SK-N-SH treated with all-trans-retinoic acid at 6 μM for 48 hours (cell line): ENCODE measurements at regions not wholly inside any gene's neighbourhood (a gene's known extent, or its start where the extent isn't known, plus 50 kb on each side); places are given as distances from the start of the nearest gene placed in this dataset.

Experiments
- ATAC-seq: fragments of 200-7000 bp; cut with Tn5 transposase; 3 replicates; pipeline ENCODE4 v1.9.1; 2020; ENCODE audit warnings: mild to moderate bottlenecking, moderate library complexity
- ARNTL ChIP-seq: fragments of 450-650 bp; formaldehyde crosslinking; IDR thresholded peaks from 2 replicates; pipeline ENCODE4 v1.5.0; 2020; ENCODE audit warnings: low read depth, mild to moderate bottlenecking, moderate library complexity, borderline replicate concordance
- BACH2 ChIP-seq: fragments of 250-450 bp; sonication (Bioruptor Pico); IDR thresholded peaks from 2 replicates; pipeline ENCODE4 v1.9.0; 2021; ENCODE audit warnings: mild to moderate bottlenecking, borderline replicate concordance
- CSDC2 ChIP-seq: fragments of 250-450 bp; sonication (Bioruptor Pico); IDR thresholded peaks from 2 replicates; pipeline ENCODE4 v1.5.0; 2020; ENCODE audit warnings: mild to moderate bottlenecking, moderate library complexity
- ESRRG ChIP-seq: fragments of 250-450 bp; sonication (Bioruptor Pico); IDR thresholded peaks from 2 replicates; pipeline ENCODE4 v1.6.1; 2021; ENCODE audit warnings: mild to moderate bottlenecking
- GLIS3 ChIP-seq: fragments of 250-450 bp; sonication (Bioruptor Pico); IDR thresholded peaks from 2 replicates; pipeline ENCODE4 v1.5.0; 2020; ENCODE audit warnings: mild to moderate bottlenecking, moderate library complexity
- ISL1 ChIP-seq: fragments of 250-450 bp; sonication (Bioruptor Pico); IDR thresholded peaks from 2 replicates; pipeline ENCODE4 v2.1.2; 2022; ENCODE audit warnings: mild to moderate bottlenecking, moderate library complexity
- PPARA ChIP-seq: fragments of 250-450 bp; sonication (Bioruptor Pico); IDR thresholded peaks from 2 replicates; pipeline ENCODE4 v1.5.0; 2020; ENCODE audit warnings: mild to moderate bottlenecking, borderline replicate concordance
- RARB ChIP-seq: fragments of 250-450 bp; sonication (Bioruptor Pico); IDR thresholded peaks from 2 replicates; pipeline ENCODE4 v1.8.0; 2021; ENCODE audit warnings: mild to moderate bottlenecking, moderate library complexity
- SNAI2 ChIP-seq: fragments of 250-450 bp; sonication (Bioruptor Pico); IDR thresholded peaks from 2 replicates; pipeline ENCODE4 v1.5.0; 2020; ENCODE audit warnings: mild to moderate bottlenecking, moderate library complexity
- TOX ChIP-seq: fragments of 250-450 bp; sonication (Bioruptor Pico); IDR thresholded peaks from 2 replicates; pipeline ENCODE4 v1.8.0; 2021; ENCODE audit warnings: mild to moderate bottlenecking, moderate library complexity, borderline replicate concordance
- ZC3H10 ChIP-seq: fragments of 250-450 bp; sonication (Bioruptor Pico); IDR thresholded peaks from 2 replicates; pipeline ENCODE4 v1.5.1; 2021; ENCODE audit warnings: mild to moderate bottlenecking, moderate library complexity
- ZFP3 ChIP-seq: fragments of 250-450 bp; sonication (Bioruptor Pico); IDR thresholded peaks from 2 replicates; pipeline ENCODE4 v1.5.0; 2020; ENCODE audit warnings: mild to moderate bottlenecking, moderate library complexity
- ZFP30 ChIP-seq: fragments of 450-650 bp; formaldehyde crosslinking; IDR thresholded peaks from 2 replicates; pipeline ENCODE4 v1.5.0; 2022; ENCODE audit warnings: mild to moderate bottlenecking, moderate library complexity
- ZNF565 ChIP-seq: fragments of 450-650 bp; formaldehyde crosslinking; conservative IDR thresholded peaks from 2 replicates; pipeline ENCODE4 v1.5.0; 2020; ENCODE audit warnings: low read depth, mild to moderate bottlenecking, moderate library complexity
- ZNF70 ChIP-seq: fragments of 450-650 bp; formaldehyde crosslinking; IDR thresholded peaks from 2 replicates; pipeline ENCODE4 v1.5.0; 2020; ENCODE audit warnings: mild to moderate bottlenecking, moderate library complexity
- ZNF8 ChIP-seq: fragments of 450-650 bp; formaldehyde crosslinking; IDR thresholded peaks from 2 replicates; pipeline ENCODE4 v1.5.0; 2020; ENCODE audit warnings: mild to moderate bottlenecking, moderate library complexity
- TF ChIP-seq, protein P1 (sequence below): fragments of 250-450 bp; sonication (Bioruptor Pico); IDR thresholded peaks from 2 replicates; pipeline ENCODE4 v1.5.1; 2021; ENCODE audit warnings: mild to moderate bottlenecking, moderate library complexity
- TF ChIP-seq, protein P2 (sequence below): fragments of 250-450 bp; sonication (Bioruptor Pico); IDR thresholded peaks from 2 replicates; pipeline ENCODE4 v1.5.0; 2020; ENCODE audit warnings: mild to moderate bottlenecking, moderate library complexity
- TF ChIP-seq, protein P3 (sequence below): fragments of 250-450 bp; sonication (Bioruptor Pico); IDR thresholded peaks from 2 replicates; pipeline ENCODE4 v1.5.1; 2020; ENCODE audit warnings: low read depth, mild to moderate bottlenecking, moderate library complexity
- TF ChIP-seq, protein P4 (sequence below): fragments of 250-450 bp; sonication (Bioruptor Pico); IDR thresholded peaks from 2 replicates; pipeline ENCODE4 v1.8.0; 2020; ENCODE audit warnings: mild to moderate bottlenecking, moderate library complexity, borderline replicate concordance
- TF ChIP-seq, protein P5 (sequence below): fragments of 250-450 bp; sonication (Bioruptor Pico); IDR thresholded peaks from 2 replicates; pipeline ENCODE4 v1.8.0; 2021; ENCODE audit warnings: low read depth, mild to moderate bottlenecking, moderate library complexity, borderline replicate concordance

DNA sequence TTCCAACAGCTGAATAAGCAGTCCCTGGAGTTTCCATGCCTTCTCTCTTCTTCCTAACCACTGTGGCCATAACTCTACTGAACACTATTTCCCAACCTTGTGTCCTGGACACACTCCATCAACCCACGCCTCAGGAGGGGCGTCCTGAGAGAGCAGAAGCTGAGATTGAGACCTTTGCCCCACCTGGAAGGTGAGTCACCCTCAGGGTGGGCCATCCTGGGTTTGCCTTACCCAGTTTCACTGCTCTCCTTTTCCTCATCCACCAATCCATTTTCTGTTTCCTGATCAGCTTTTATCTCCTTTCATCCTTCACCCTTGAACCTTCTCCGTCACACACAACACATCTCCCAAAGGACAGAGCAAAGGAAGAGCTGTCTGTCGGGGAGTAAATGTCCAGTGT, 91.4 kb downstream of the TMEM130 start:
- TF ChIP-seq, protein P1, sequence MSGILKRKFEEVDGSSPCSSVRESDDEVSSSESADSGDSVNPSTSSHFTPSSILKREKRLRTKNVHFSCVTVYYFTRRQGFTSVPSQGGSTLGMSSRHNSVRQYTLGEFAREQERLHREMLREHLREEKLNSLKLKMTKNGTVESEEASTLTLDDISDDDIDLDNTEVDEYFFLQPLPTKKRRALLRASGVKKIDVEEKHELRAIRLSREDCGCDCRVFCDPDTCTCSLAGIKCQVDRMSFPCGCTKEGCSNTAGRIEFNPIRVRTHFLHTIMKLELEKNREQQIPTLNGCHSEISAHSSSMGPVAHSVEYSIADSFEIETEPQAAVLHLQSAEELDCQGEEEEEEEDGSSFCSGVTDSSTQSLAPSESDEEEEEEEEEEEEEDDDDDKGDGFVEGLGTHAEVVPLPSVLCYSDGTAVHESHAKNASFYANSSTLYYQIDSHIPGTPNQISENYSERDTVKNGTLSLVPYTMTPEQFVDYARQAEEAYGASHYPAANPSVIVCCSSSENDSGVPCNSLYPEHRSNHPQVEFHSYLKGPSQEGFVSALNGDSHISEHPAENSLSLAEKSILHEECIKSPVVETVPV (CRISPR knock-in tag): no peak
- TF ChIP-seq ZNF8: no peak
- TF ChIP-seq ISL1 (CRISPR knock-in tag): no peak
- TF ChIP-seq, all 23 proteins: peak for 0
- no peak for ATAC-seq

DNA sequence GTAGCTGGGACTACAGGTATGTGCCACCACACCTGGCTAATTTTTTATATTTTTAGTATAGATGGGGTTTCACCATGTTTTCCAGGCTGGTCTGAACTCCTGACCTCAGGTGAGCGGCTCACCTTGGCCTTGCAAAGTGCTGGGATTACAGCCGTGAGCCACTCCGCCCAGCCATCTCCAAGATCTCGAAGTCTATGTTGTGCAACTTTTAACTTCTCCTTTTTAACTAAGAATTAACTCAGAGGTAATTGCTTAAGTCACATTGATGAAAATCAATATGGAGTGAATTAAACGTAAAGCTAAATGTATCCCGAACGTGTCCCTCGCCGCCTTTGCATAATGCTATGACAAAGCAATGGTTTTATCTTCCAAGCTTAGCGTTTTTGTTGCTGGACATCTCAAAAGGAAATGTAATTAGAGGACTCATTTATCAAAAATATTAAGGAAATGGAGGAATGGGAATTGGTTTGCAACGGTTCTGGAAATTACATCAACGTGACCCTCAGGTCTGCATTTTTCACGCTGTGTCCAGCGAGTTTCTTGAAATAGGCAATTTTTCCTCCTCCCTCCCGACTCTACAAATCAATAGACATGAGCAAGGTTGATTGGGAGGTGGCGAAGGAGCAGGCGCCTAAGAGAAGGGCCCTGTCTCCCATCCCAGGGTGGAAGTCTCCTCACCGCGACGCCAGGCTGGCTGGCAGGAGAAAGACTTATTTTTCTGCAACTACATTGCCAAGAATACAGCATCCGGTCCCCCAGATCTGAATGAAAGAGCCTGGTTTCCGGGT, 89.8 kb downstream of the TMEM130 start:
- TF ChIP-seq ZNF8 (no peak), ZFP30 (CRISPR knock-in tag) (no peak), ARNTL (CRISPR knock-in tag) (no peak), TOX (CRISPR knock-in tag) (no peak), SNAI2 (no peak), ZNF565 (CRISPR knock-in tag) (no peak), ZFP3 (CRISPR knock-in tag) (no peak), ZNF70 (CRISPR knock-in tag) (no peak), GLIS3 (CRISPR knock-in tag) (no peak), ZC3H10 (CRISPR knock-in tag) (no peak), PPARA (CRISPR knock-in tag) (no peak)
- TF ChIP-seq, protein P2, sequence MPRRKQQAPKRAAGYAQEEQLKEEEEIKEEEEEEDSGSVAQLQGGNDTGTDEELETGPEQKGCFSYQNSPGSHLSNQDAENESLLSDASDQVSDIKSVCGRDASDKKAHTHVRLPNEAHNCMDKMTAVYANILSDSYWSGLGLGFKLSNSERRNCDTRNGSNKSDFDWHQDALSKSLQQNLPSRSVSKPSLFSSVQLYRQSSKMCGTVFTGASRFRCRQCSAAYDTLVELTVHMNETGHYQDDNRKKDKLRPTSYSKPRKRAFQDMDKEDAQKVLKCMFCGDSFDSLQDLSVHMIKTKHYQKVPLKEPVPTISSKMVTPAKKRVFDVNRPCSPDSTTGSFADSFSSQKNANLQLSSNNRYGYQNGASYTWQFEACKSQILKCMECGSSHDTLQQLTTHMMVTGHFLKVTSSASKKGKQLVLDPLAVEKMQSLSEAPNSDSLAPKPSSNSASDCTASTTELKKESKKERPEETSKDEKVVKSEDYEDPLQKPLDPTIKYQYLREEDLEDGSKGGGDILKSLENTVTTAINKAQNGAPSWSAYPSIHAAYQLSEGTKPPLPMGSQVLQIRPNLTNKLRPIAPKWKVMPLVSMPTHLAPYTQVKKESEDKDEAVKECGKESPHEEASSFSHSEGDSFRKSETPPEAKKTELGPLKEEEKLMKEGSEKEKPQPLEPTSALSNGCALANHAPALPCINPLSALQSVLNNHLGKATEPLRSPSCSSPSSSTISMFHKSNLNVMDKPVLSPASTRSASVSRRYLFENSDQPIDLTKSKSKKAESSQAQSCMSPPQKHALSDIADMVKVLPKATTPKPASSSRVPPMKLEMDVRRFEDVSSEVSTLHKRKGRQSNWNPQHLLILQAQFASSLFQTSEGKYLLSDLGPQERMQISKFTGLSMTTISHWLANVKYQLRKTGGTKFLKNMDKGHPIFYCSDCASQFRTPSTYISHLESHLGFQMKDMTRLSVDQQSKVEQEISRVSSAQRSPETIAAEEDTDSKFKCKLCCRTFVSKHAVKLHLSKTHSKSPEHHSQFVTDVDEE: no peak
- TF ChIP-seq, protein P3, sequence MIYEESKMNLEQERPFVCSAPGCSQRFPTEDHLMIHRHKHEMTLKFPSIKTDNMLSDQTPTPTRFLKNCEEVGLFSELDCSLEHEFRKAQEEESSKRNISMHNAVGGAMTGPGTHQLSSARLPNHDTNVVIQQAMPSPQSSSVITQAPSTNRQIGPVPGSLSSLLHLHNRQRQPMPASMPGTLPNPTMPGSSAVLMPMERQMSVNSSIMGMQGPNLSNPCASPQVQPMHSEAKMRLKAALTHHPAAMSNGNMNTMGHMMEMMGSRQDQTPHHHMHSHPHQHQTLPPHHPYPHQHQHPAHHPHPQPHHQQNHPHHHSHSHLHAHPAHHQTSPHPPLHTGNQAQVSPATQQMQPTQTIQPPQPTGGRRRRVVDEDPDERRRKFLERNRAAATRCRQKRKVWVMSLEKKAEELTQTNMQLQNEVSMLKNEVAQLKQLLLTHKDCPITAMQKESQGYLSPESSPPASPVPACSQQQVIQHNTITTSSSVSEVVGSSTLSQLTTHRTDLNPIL (CRISPR knock-in tag): no peak
- no peak for ATAC-seq

DNA sequence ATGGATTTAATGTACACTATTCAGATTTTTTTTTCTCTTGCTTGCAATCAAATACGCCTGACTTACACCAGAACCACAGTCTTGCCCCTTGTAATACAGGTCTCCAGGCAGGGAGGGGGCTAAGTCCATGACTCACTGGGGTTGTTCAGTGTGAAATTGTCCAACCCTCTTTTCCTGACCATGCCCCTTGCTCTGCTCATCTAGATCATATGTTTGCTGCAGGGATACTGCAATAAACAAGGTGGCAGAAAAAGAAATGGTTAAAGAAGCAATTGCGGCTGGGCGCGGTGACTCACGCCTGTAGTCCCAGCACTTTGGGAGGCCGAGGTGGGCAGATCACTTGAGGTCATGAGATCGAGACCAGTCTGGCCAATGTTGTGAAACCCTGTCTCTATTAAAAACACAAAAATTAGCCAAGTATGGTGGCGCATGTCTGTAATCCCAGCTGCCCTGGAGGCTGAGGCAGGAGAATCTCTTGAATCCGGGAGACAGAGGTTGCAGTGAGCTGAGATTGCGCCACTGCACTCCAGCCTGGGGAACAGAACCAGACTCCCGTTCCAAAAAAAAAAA, 85.5 kb downstream of the TMEM130 start:
- TF ChIP-seq ZNF565 (CRISPR knock-in tag) (no peak), TOX (CRISPR knock-in tag) (no peak), RARB (CRISPR knock-in tag) (no peak)
- TF ChIP-seq, protein P4, sequence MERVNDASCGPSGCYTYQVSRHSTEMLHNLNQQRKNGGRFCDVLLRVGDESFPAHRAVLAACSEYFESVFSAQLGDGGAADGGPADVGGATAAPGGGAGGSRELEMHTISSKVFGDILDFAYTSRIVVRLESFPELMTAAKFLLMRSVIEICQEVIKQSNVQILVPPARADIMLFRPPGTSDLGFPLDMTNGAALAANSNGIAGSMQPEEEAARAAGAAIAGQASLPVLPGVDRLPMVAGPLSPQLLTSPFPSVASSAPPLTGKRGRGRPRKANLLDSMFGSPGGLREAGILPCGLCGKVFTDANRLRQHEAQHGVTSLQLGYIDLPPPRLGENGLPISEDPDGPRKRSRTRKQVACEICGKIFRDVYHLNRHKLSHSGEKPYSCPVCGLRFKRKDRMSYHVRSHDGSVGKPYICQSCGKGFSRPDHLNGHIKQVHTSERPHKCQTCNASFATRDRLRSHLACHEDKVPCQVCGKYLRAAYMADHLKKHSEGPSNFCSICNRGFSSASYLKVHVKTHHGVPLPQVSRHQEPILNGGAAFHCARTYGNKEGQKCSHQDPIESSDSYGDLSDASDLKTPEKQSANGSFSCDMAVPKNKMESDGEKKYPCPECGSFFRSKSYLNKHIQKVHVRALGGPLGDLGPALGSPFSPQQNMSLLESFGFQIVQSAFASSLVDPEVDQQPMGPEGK (CRISPR knock-in tag): no peak

DNA sequence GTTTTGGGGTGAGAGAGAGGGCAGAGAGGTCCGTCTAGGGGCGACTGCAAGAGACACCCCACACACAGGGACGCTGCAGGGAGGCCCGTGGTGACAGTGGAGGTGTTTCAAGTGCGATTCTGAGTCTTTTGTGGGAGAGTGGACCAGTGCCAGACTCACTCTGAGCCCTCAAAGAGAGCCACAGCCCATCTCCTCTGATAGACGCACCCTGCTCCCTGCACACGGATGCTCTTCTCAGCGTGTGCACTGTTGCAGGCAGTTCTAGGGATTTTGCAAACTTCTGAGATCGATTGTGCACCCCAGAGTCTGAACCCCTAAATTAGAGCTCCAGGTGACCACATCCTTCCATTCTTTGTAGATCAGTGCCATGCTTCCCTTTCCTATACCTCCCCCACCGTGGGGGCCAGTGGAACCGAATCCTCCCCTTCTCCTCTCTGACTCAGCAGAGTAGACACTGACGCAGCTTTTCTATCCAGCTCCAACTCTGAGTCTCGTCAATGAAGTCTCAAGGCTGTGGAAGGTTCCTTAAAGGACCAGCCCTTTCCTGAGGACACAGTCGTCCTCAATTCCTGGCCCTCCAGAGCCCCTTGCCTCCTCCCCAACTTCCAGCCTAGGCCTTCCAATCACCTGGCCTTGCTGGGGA, 83.8 kb downstream of the TMEM130 start:
- no peak for ATAC-seq
- no peak for TF ChIP-seq ZFP30 (CRISPR knock-in tag)
- TF ChIP-seq, protein P5, sequence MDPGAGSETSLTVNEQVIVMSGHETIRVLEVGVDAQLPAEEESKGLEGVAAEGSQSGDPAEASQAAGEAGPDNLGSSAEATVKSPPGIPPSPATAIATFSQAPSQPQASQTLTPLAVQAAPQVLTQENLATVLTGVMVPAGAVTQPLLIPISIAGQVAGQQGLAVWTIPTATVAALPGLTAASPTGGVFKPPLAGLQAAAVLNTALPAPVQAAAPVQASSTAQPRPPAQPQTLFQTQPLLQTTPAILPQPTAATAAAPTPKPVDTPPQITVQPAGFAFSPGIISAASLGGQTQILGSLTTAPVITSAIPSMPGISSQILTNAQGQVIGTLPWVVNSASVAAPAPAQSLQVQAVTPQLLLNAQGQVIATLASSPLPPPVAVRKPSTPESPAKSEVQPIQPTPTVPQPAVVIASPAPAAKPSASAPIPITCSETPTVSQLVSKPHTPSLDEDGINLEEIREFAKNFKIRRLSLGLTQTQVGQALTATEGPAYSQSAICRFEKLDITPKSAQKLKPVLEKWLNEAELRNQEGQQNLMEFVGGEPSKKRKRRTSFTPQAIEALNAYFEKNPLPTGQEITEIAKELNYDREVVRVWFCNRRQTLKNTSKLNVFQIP (CRISPR knock-in tag): no peak
- TF ChIP-seq ZFP3 (CRISPR knock-in tag): no peak
- TF ChIP-seq ISL1 (CRISPR knock-in tag): no peak
- no peak for TF ChIP-seq CSDC2 (CRISPR knock-in tag)
- TF ChIP-seq, protein P3 (CRISPR knock-in tag): no peak
- TF ChIP-seq ESRRG (CRISPR knock-in tag): no peak
- TF ChIP-seq BACH2 (CRISPR knock-in tag): no peak
- TF ChIP-seq ZNF565 (CRISPR knock-in tag): no peak
- TF ChIP-seq ZNF8: no peak
- TF ChIP-seq GLIS3 (CRISPR knock-in tag): no peak
- no peak for TF ChIP-seq ZNF70 (CRISPR knock-in tag)

More for the DNA sequence above, 85.5 kb downstream of the TMEM130 start:
- ATAC-seq: no peak
